Activated naive CD4-positive, alpha-beta T cell treated with anti-CD3 and anti-CD28 coated beads, Interleukin-2, amount 50 U/mL, for 72 hours (primary cell): ENCODE measurements at regions not wholly inside any gene's neighbourhood (a gene's known extent, or its start where the extent isn't known, plus 50 kb on each side); places are given as distances from the start of the nearest gene placed in this dataset.
A peak's percentile ranks its signal among the peaks of the same experiment; 100 is the strongest.

Source experiments
- ATAC-seq, 2 donors: fragments of 150-1000 bp; cut with Tn5 transposase; 2 replicates each; pipeline ENCODE4 v1.10.0; 2021; ENCODE audit warnings: mild to moderate bottlenecking in 2 of 2, moderate library complexity in 2 of 2
- DNase-seq, 2 donors: peaks; one replicate each; pipeline ENCODE4 v3.0.0; 2021 to 2022; ENCODE audit warnings: low spot score in 2 of 2
- H3K27ac Mint-ChIP-seq, 2 donors: one replicate each; pipeline ENCODE4 v1.8.0; 2022; ENCODE audit warnings: mild to moderate bottlenecking in 2 of 2, mixed read lengths in 2 of 2
- H3K36me3 Mint-ChIP-seq, 2 donors: one replicate each; pipeline ENCODE4 v1.8.0; 2022; ENCODE audit warnings: mixed read lengths in 2 of 2
- H3K9me3 Mint-ChIP-seq, 2 donors: one replicate each; pipeline ENCODE4 v1.8.0; 2022; ENCODE audit warnings: mixed read lengths in 2 of 2

GRCh38 chr22:42330170-42330569 is 59.7 kb upstream of the TCF20 start:
- ATAC-seq (no peak), DNase-seq (no peak)
- no peaks in the 10 kb centered on the region for H3K36me3 Mint-ChIP-seq
- peak overlapping the region in 1 of 2 donors; percentile 3 for H3K27ac Mint-ChIP-seq
- H3K9me3 Mint-ChIP-seq = no peaks in the 10 kb centered on the region

DNA sequence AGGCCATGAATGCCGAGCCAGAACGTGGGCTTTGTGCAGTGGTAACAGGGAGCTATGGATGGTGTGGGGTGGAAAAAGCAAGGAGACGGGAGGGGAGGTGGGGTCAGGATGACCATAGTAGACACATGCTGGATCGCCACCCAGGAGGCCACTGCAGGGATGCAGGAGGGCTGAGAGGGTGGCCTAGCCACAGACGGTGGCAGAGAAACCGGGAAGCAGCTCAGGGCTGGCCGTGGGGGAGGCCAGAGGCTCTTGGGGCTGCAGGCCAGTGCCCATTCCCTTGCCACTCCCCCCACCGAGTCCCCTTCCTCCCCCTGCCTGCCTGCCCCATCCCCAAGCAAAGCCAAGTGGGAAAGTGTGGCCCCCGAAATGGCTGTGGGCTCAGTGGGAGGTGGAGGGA is 59.1 kb upstream of the TCF20 start:
- ATAC-seq (no peak), DNase-seq (no peak)
- Mint-ChIP-seq H3K36me3 (no peaks in the 10 kb centered on the region), H3K9me3 (no peaks in the 10 kb centered on the region), H3K27ac (no peak overlapping the region)

GRCh38 chr22:42328784-42329145 is 58.3 kb upstream of the TCF20 start:
- no peak for ATAC-seq

DNA sequence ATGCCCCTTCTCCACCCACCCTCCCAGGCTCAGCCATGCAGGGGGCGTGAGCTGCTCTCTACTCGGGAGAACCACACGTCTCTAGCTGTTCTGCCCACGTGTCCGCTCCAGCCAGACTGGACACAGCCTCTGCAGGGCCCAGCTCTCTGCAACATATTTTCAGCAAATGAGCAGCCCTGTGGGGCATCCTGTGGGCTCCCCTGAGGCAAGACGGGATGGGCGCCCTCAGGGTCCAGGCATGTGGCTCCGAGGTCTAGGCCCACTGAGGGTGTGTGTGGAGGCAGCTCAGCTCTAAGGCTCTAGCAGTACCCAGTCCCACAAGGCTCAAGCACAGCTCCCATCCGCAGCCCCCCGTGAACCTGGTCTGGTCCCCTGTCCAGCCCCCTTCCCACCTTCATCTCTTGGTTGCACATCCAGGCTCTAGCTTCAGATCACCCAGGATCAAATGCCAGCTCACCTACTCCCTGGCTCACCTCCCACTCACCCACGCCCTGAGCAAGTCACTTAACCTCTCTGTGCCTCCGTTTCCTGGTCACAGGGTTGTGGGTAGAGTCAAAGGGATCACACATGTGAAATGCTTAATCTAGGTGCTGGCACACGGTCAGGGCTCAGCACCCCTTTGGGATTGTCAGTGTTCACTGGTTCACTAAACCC is 57.8 kb upstream of the TCF20 start:
- Mint-ChIP-seq H3K9me3 (no peaks in the 10 kb centered on the region), H3K36me3 (no peaks in the 10 kb centered on the region), H3K27ac (peak overlapping the region in 1 of 2 donors; percentile 70)
- peak in 1 of 2 donors; percentile 29 for DNase-seq
- ATAC-seq = peak; percentile 68 to 75

More at GRCh38 chr22:42328784-42329145, 58.3 kb upstream of the TCF20 start:
- DNase-seq = no peak
- Mint-ChIP-seq H3K27ac (peak overlapping the region; percentile 70 to 84), H3K36me3 (no peaks in the 10 kb centered on the region), H3K9me3 (no peaks in the 10 kb centered on the region)

GRCh38 chr22:42327462-42328129 is 57.1 kb upstream of the TCF20 start:
- no peaks in the 10 kb centered on the region for H3K36me3 Mint-ChIP-seq
- ATAC-seq (peak; percentile 17 to 18), DNase-seq (no peak)
- H3K9me3 Mint-ChIP-seq = no peaks in the 10 kb centered on the region
- H3K27ac Mint-ChIP-seq = peak overlapping the region in 1 of 2 donors; percentile 70

- ATAC-seq (no peak), DNase-seq (no peak)
- H3K36me3 Mint-ChIP-seq = no peaks in the 10 kb centered on the region
- H3K9me3 Mint-ChIP-seq = no peaks in the 10 kb centered on the region
- H3K27ac Mint-ChIP-seq = peak overlapping the region in 1 of 2 donors; percentile 70
Measured at GRCh38 chr22:42326801-42327200, 56.3 kb upstream of the TCF20 start.

DNA sequence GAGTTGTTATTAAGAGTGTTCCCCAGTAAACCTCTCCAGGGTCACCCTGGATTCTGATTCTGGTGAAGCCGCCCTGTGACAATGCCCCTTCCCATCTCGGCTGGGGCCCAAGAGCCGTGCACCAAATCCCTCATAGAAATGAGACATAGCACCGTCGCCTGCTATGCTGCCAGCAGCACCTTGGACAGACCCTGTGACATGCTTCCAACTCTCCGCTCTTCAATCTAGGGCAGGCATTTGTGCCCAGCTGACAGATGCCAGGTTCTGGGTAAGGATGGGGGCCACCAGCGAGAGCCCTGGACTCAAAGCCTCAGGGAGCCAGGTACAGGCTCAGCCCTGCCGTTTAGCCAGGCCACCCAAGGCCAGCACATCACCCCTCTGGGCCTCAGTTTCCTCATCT is 55.8 kb upstream of the TCF20 start:
- peak overlapping the region in 1 of 2 donors; percentile 70 for H3K27ac Mint-ChIP-seq

DNA sequence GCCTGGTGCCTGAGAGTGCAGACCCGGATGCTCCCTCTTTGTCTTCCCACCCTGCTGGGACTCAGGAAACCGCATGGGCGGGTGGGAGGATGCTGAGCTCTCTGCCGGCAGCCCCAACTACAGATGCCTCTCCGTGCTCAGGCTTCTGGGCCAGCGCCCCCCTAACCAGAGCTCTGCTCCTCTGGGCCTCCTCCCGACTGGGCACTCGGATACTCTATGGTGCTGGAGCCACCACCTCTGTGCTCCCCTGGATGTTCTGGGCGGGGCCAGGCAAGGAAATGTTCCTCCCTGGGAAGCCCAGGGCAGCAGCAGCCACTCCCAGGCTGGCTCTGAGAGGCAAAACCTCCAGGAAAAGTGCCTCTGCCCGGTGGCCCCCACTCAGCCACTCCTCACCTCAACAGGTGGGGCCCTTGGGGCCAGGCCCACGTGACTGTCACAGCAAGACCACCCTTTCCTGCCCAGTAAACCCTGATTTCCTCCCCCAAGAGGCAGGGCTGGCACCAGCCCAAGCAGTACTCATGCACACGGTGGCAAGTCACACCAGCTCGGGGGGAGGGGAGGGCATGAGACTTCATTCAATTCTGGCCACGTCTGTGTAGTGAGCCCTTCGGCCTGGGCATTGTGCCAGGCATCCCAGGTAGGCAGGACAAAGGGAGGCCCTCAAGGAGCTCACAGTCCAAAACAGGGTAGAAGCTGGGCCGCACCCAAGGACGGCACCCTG is 54.7 kb upstream of the TCF20 start:
- ATAC-seq (peak in 1 of 2 donors; percentile 30), DNase-seq (no peak)
- Mint-ChIP-seq H3K27ac (peak overlapping the region in 1 of 2 donors; percentile 87), H3K36me3 (no peaks in the 10 kb centered on the region), H3K9me3 (no peaks in the 10 kb centered on the region)

More for the DNA sequence above, 55.8 kb upstream of the TCF20 start:
- DNase-seq (no peak), ATAC-seq (no peak)
- Mint-ChIP-seq H3K36me3 (no peaks in the 10 kb centered on the region), H3K9me3 (no peaks in the 10 kb centered on the region)

GRCh38 chr22:42324566-42324965 is 54.1 kb upstream of the TCF20 start:
- ATAC-seq = no peak
- peak overlapping the region in 1 of 2 donors; percentile 25 for H3K27ac Mint-ChIP-seq
- no peaks in the 10 kb centered on the region for H3K36me3 Mint-ChIP-seq
- no peaks in the 10 kb centered on the region for H3K9me3 Mint-ChIP-seq
- DNase-seq = no peak

DNA sequence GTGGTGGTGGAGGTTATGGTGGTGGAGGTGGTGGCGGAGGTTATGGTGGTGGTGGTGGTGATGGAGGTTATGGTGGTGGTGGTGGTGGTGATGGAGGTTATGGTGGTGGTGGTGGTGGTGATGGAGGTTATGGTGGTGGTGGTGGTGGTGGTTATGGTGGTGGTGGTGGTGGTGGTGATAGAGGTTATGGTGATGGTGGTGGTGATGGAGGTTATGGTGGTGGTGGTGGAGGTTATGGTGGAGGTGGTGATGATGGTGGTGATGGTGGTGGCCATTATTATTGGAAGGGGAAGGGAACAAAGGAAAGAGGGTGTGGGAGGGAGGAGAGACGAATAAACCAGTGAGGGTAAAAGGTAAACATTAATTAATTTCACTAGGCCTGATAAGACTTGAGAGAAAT is 53.5 kb upstream of the TCF20 start:
- ATAC-seq = no peak
- no peak overlapping the region for H3K27ac Mint-ChIP-seq
- no peak for DNase-seq
- H3K36me3 Mint-ChIP-seq = no peaks in the 10 kb centered on the region
- H3K9me3 Mint-ChIP-seq = no peaks in the 10 kb centered on the region

- ATAC-seq = peak in 1 of 2 donors; percentile 37
- no peaks in the 10 kb centered on the region for H3K36me3 Mint-ChIP-seq
- H3K9me3 Mint-ChIP-seq = no peaks in the 10 kb centered on the region
- no peak for DNase-seq
- peak overlapping the region in 1 of 2 donors; percentile 18 for H3K27ac Mint-ChIP-seq
Measured at GRCh38 chr22:42322562-42322926, 52.1 kb upstream of the TCF20 start.

- Mint-ChIP-seq H3K9me3 (no peaks in the 10 kb centered on the region), H3K27ac (peak overlapping the region in 1 of 2 donors; percentile 18), H3K36me3 (no peaks in the 10 kb centered on the region)
- ATAC-seq = no peak
- DNase-seq = no peak
Measured at GRCh38 chr22:42321908-42322561, 51.6 kb upstream of the TCF20 start.

DNA sequence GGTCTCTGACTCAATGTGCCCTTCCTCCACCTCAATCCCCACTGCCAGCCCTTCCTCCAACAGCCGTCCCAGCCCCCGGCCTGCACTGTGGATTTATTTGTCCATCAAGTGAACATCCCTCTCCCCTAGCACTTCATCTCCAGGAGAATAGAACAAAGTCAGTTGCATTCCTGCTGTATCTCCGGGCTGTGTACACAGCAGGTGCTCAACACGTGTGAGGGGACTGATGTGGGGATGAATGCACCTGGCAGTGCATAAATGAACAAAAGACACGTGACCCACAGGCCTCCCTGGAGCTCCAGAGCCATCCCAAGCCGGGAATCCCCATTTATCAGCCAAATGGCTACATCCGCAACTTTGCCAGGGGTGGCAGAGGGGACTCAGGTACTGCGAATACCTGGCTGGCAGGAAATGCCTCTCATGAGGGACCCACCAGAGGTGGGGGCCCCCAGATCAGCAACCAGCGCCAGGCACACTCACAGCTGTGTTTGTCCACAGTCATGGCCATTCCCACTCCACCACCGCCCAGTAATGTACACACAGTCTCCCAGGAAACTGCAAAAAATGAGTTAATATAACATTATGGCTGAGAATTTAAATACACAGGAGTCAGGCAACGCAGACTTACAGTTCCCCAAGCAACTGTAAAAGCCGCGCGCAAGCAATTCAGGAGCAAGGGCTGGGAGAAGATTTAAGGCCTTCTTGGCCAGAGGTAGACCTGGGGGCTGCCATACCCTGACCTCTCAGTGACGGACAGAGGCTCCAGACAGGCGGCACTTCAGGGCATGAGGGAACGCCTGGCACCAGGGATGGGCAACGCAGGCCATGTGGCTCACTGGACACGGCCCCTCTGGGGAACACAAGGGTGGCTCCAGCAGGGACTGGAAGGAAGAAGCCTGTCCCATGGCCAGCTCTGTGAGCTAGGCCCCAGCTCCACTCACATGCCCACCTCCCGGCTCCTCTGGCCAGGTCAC is 50.3 kb upstream of the TCF20 start:
- Mint-ChIP-seq H3K27ac (peak overlapping the region in 1 of 2 donors; percentile 80), H3K36me3 (no peaks in the 10 kb centered on the region), H3K9me3 (no peaks in the 10 kb centered on the region)
- no peak for ATAC-seq
- no peak for DNase-seq
